GM12872 (cell line): ENCODE measurements at regions not wholly inside any gene's neighbourhood (a gene's known extent, or its start where the extent isn't known, plus 50 kb on each side); places are given as distances from the start of the nearest gene placed in this dataset.

ENCODE experiments used
- TF ChIP-seq, protein P1 (sequence below): IDR thresholded peaks from 3 replicates; pipeline ENCODE4 v1.5.1; 2011; ENCODE audit warnings: low read depth, mild to moderate bottlenecking, low read length, moderate library complexity; ENCODE audit not compliant: insufficient read depth

DNA sequence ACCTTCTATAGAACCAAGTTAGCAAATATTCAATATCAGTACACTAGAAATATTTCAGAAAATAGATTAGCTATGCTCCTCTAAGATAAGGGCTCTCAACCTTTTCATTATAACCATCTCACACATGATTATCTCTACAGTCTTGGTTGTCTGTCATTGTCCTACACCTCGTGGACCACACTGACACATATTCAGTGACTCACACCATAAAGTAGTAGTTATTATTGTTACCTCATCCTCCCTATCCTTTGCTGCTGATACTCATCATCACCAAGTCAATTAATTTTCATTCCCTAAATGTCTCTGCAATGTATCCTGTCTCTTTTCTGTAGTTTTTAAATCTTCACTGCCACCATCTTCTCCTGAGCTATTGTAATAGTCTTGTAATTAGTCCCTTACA, 1309.2 kb upstream of the C9orf72 start:
- TF ChIP-seq, protein P1, sequence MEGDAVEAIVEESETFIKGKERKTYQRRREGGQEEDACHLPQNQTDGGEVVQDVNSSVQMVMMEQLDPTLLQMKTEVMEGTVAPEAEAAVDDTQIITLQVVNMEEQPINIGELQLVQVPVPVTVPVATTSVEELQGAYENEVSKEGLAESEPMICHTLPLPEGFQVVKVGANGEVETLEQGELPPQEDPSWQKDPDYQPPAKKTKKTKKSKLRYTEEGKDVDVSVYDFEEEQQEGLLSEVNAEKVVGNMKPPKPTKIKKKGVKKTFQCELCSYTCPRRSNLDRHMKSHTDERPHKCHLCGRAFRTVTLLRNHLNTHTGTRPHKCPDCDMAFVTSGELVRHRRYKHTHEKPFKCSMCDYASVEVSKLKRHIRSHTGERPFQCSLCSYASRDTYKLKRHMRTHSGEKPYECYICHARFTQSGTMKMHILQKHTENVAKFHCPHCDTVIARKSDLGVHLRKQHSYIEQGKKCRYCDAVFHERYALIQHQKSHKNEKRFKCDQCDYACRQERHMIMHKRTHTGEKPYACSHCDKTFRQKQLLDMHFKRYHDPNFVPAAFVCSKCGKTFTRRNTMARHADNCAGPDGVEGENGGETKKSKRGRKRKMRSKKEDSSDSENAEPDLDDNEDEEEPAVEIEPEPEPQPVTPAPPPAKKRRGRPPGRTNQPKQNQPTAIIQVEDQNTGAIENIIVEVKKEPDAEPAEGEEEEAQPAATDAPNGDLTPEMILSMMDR = no peak

DNA sequence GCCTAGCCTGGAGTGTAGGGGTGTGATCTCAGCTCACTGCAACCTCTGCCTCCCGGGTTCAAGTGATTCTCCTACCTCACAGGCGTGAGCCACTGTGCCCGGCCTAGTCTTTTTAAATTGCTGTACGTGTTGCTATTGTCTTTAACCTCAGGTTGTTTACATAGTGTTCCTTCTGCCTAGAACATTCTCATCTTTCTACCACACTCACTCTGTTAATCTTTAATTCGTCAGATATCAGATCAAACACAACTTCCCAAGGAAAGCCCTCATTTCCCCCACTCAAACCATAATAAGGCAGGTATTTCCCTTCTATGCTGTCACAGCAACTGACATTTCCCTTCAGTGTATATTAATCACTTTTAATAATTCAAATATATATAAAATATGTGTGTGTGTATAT, 1310.0 kb upstream of the C9orf72 start:
- TF ChIP-seq, protein P1 = no peak

DNA sequence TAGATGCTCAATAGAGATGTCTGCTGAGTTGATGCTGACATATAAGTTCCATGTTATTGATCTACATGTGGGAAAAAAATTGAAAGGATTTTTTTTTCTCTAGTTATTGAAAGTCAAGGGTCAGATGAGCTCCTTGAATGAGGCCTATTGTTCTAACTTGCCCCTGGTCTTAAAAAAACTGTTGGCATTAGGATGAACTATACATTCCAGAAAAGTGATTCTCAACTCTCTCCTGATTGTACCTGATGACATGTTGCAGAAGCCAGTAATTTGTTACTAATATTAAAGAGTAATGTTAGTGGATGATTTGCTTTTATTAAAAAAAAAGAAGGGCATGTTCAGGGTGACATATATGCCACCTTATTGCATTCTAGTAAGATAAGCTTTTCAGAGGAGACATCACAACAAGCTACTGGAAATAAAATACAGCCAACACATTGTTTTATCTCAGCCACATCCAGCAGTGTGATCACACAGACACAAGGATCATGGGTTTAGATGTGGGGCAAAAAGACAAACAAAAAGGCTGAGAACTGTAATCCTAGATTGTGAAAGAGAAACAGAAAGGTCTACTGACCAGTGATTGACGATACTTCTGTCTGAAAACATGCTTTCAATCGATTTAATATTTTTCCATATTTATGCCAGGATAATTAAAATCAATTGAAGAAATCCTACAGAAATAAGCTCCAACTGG, 1314.1 kb upstream of the C9orf72 start:
- TF ChIP-seq, protein P1 = no peak

DNA sequence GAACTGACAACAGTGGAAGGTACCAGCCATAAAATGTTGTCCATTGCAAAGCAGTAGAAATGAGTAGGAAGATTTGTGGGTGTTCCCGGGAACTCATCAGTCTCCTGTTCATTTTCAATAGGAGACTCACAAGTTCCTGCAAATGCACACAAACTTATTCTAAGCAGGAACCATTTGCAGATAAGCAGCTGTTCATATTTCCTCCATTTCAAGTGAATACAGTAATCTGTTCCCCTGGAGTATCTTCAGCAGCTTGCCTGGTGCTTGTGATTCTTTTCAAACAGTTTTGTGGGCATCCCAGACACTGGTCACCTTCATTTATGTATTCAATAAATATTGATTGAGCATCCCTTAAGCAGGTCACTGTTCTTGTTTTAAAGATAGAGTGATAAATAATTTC, 1315.5 kb upstream of the C9orf72 start:
- TF ChIP-seq, protein P1 = no peak

DNA sequence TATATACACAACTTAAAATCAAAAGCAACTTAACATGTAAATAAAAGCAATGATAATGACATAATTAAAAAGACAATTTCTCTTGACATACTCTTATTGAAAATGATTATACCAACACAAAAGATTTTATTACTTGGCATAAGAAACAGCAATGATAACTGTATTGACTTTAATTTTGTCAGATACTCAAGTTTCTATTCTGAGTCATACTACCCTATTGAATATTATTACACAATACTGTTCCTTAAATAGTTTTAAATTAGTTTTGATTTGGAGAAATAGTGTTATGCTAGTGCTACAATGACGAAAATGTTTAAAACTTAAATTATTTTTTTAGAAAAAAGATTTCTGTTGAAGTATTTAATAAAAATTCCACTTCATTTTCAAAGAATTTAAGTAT, 1319.3 kb upstream of the C9orf72 start:
- TF ChIP-seq, protein P1 = no peak

DNA sequence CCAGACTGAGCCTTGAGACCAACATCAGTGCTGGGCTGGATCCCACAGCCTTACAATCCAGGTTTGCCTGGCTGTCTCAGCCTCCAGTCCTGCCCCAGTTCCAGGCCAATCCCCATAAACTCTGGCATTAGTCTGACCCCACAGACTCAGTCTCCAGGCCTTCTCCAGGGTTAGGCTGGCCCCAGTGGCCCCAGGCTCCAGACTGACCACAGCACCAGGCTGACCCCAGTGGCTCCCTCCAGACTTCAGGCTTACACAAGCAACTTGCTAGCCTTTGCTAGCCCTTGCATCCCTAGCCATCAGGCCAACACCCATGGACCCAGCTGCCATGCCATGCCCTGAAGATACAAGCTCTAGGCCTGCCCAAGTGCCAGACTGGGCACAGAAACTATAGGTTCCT, 1326.0 kb upstream of the C9orf72 start:
- TF ChIP-seq, protein P1 = no peak

DNA sequence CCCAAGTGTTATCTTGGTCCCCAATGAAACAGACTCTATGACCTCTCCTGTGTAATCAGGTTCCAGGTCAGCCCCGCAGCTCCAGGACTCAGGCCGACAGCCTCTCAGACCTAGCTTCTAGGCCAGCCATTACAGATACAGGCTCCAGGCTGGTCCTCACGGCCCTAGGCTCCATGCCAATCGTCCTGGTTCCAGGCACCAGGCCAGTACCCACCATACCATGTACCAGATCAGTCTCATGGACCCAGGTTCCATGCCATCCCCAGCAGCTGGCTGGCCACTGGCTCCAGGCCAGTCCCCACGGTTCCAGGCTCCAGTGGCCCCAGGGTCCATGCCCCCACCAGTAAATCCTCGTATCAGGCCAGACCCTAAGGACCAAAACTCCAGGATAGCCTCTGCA, 1326.6 kb upstream of the C9orf72 start:
- TF ChIP-seq, protein P1 = no peak
